ENCODE measurements at regions not wholly inside any gene's neighbourhood (a gene's known extent, or its start where the extent isn't known, plus 50 kb on each side); places are given as distances from the start of the nearest gene placed in this dataset.

- TF ChIP-seq CTCF (IDR thresholded peaks at IDR 0.05), result no peak
- no peak for TF ChIP-seq EZH2 (IDR thresholded peaks at IDR 0.05)
- no peak for TF ChIP-seq EZH2phosphoT487 (IDR thresholded peaks at IDR 0.05)
Measured at GRCh38 chr18:41323044-41323443, 632.0 kb upstream of the PIK3C3 start.
